IPS-15b (cell line): ENCODE measurements at regions not wholly inside any gene's neighbourhood (a gene's known extent, or its start where the extent isn't known, plus 50 kb on each side); places are given as distances from the start of the nearest gene placed in this dataset.

ENCODE experiments used
- H3K27me3 ChIP-seq: one replicate; pipeline ENCODE4 v1.6.1; 2013; ENCODE audit warnings: low read length; ENCODE audit not compliant: control insufficient read depth, insufficient read depth
- H3K36me3 ChIP-seq: one replicate; pipeline ENCODE4 v1.6.1; 2013; ENCODE audit warnings: low read length; ENCODE audit not compliant: control insufficient read depth, insufficient read depth
- H3K4me1 ChIP-seq: one replicate; pipeline ENCODE4 v1.6.1; 2013; ENCODE audit warnings: mild to moderate bottlenecking, low read length; ENCODE audit not compliant: control insufficient read depth, insufficient read depth
- H3K4me3 ChIP-seq: one replicate; pipeline ENCODE4 v1.5.1; 2013; ENCODE audit warnings: low read depth, low read length
- H3K9ac ChIP-seq: one replicate; pipeline ENCODE4 v1.6.1; 2013; ENCODE audit warnings: low read depth, mild to moderate bottlenecking, low read length
- H3K9me3 ChIP-seq: one replicate; pipeline ENCODE4 v1.6.1; 2013; ENCODE audit warnings: mild to moderate bottlenecking, low read length; ENCODE audit not compliant: control insufficient read depth, insufficient read depth

GRCh38 chr10:50936335-50936734 lies 50.9 kb upstream of the A1CF start:
- Histone ChIP-seq H3K9me3 (no peaks in the 10 kb centered on the region), H3K27me3 (no peaks in the 10 kb centered on the region), H3K4me1 (no peaks in the 10 kb centered on the region), H3K4me3 (no peak overlapping the region), H3K36me3 (no peaks in the 10 kb centered on the region), H3K9ac (no peak overlapping the region)

GRCh38 chr10:50937230-50937907 lies 51.9 kb upstream of the A1CF start:
- Histone ChIP-seq H3K4me1 (no peaks in the 10 kb centered on the region), H3K9ac (no peak overlapping the region), H3K4me3 (no peak overlapping the region), H3K36me3 (no peaks in the 10 kb centered on the region), H3K27me3 (no peaks in the 10 kb centered on the region), H3K9me3 (no peaks in the 10 kb centered on the region)

GRCh38 chr10:50941629-50942028 lies 56.2 kb upstream of the A1CF start:
- Histone ChIP-seq H3K9me3 (no peaks in the 10 kb centered on the region), H3K36me3 (no peaks in the 10 kb centered on the region)

GRCh38 chr10:50946991-50947781 lies 61.8 kb upstream of the A1CF start:
- Histone ChIP-seq H3K36me3 (no peaks in the 10 kb centered on the region), H3K4me3 (no peak overlapping the region), H3K4me1 (no peaks in the 10 kb centered on the region), H3K9me3 (no peaks in the 10 kb centered on the region), H3K9ac (no peak overlapping the region), H3K27me3 (no peaks in the 10 kb centered on the region)

More at GRCh38 chr10:50941629-50942028, 56.2 kb upstream of the A1CF start:
- no peak overlapping the region for H3K9ac ChIP-seq
- H3K4me1 ChIP-seq = no peaks in the 10 kb centered on the region
- H3K4me3 ChIP-seq = no peak overlapping the region
- no peaks in the 10 kb centered on the region for H3K27me3 ChIP-seq

- no peak overlapping the region for H3K4me3 ChIP-seq
- no peaks in the 10 kb centered on the region for H3K9me3 ChIP-seq
- H3K9ac ChIP-seq = no peak overlapping the region
- no peaks in the 10 kb centered on the region for H3K27me3 ChIP-seq
- H3K36me3 ChIP-seq = no peaks in the 10 kb centered on the region
- H3K4me1 ChIP-seq = no peaks in the 10 kb centered on the region
These were observed 65.9 kb upstream of the A1CF start for GRCh38 chr10:50951365-50951764.

GRCh38 chr10:50961297-50961696 lies 75.9 kb upstream of the A1CF start:
- H3K36me3 ChIP-seq = no peaks in the 10 kb centered on the region
- H3K9ac ChIP-seq = no peak overlapping the region
- H3K4me1 ChIP-seq = no peaks in the 10 kb centered on the region
- no peaks in the 10 kb centered on the region for H3K27me3 ChIP-seq
- H3K9me3 ChIP-seq = no peaks in the 10 kb centered on the region
- H3K4me3 ChIP-seq = no peak overlapping the region

- no peaks in the 10 kb centered on the region for H3K36me3 ChIP-seq
- no peak overlapping the region for H3K4me3 ChIP-seq
- no peaks in the 10 kb centered on the region for H3K27me3 ChIP-seq
- no peak overlapping the region for H3K9ac ChIP-seq
- H3K4me1 ChIP-seq = no peaks in the 10 kb centered on the region
- H3K9me3 ChIP-seq = no peaks in the 10 kb centered on the region
These were observed 77.6 kb upstream of the A1CF start for GRCh38 chr10:50963063-50963462.

- no peaks in the 10 kb centered on the region for H3K9me3 ChIP-seq
- H3K4me1 ChIP-seq = no peaks in the 10 kb centered on the region
- H3K9ac ChIP-seq = no peak overlapping the region
- no peak overlapping the region for H3K4me3 ChIP-seq
- H3K27me3 ChIP-seq = no peaks in the 10 kb centered on the region
- H3K36me3 ChIP-seq = no peaks in the 10 kb centered on the region
These were observed 83.1 kb upstream of the A1CF start for GRCh38 chr10:50968386-50969091.

GRCh38 chr10:50972591-50972990 lies 87.2 kb upstream of the A1CF start:
- no peak overlapping the region for H3K4me3 ChIP-seq
- H3K9me3 ChIP-seq = no peaks in the 10 kb centered on the region
- no peaks in the 10 kb centered on the region for H3K4me1 ChIP-seq
- H3K9ac ChIP-seq = no peak overlapping the region
- H3K27me3 ChIP-seq = no peaks in the 10 kb centered on the region
- H3K36me3 ChIP-seq = no peaks in the 10 kb centered on the region

GRCh38 chr10:50981385-50981784 lies 92.9 kb upstream of the PRKG1 start:
- Histone ChIP-seq H3K9me3 (no peaks in the 10 kb centered on the region), H3K27me3 (no peaks in the 10 kb centered on the region), H3K36me3 (no peaks in the 10 kb centered on the region), H3K9ac (no peak overlapping the region), H3K4me3 (no peak overlapping the region), H3K4me1 (no peaks in the 10 kb centered on the region)

- Histone ChIP-seq H3K4me3 (no peak overlapping the region), H3K36me3 (no peaks in the 10 kb centered on the region), H3K9ac (no peak overlapping the region), H3K27me3 (no peaks in the 10 kb centered on the region), H3K9me3 (no peaks in the 10 kb centered on the region), H3K4me1 (no peaks in the 10 kb centered on the region)
These were observed 92.4 kb upstream of the PRKG1 start for GRCh38 chr10:50981904-50982303.

GRCh38 chr10:50982989-50983388 lies 91.3 kb upstream of the PRKG1 start:
- no peaks in the 10 kb centered on the region for H3K36me3 ChIP-seq
- no peaks in the 10 kb centered on the region for H3K27me3 ChIP-seq
- no peak overlapping the region for H3K4me3 ChIP-seq
- H3K9ac ChIP-seq = no peak overlapping the region
- no peaks in the 10 kb centered on the region for H3K4me1 ChIP-seq
- no peaks in the 10 kb centered on the region for H3K9me3 ChIP-seq
